GM11168 (cell line): ENCODE measurements at regions not wholly inside any gene's neighbourhood (a gene's known extent, or its start where the extent isn't known, plus 50 kb on each side); places are given as distances from the start of the nearest gene placed in this dataset.
"Not testable (repeated sequence)": the region's sequence is repeated elsewhere in the genome, so short reads cannot be mapped to it uniquely, and the experiment has no call there.

ENCODE experiments used
- in situ Hi-C: fragments of 300-500 bp; cut with MboI; formaldehyde crosslinking; loops from one replicate; pipeline ENCODE4 v1.12.0; 2022; ENCODE audit warnings: low sequenced_read_pairs; ENCODE audit not compliant: unreplicated experiment

DNA sequence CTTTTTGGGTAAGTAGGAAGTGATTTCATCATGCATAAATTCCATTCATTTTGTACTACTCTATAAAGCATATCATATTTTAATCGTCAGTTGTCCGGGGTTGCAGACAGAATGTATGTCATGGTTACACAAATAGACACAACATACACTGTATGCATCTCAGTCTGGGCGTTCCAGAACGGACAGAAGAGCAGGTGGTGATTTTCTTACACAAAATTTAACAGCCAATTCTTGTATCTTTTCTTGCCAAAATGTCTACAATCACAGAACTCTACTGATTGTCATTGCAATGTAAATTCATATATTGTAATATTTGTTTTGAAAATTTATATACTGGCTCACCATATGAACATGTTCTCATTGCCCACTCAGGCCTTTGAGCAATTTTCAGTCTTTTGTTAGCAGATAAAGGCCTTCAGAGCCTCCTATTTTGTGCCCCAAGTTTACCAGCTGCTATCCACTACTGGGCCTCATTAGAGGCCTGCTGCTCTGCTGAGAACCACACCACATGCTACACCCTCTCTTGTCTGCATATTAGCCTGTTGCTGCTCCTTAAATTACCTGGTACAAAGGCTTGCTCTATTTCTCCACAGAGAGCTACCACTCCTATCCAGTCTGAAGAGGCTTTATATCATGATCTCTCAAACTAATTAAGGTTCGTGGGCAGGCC, 61.5 kb downstream of the PRDM13 start:
- in situ Hi-C loops: no loop called here

DNA sequence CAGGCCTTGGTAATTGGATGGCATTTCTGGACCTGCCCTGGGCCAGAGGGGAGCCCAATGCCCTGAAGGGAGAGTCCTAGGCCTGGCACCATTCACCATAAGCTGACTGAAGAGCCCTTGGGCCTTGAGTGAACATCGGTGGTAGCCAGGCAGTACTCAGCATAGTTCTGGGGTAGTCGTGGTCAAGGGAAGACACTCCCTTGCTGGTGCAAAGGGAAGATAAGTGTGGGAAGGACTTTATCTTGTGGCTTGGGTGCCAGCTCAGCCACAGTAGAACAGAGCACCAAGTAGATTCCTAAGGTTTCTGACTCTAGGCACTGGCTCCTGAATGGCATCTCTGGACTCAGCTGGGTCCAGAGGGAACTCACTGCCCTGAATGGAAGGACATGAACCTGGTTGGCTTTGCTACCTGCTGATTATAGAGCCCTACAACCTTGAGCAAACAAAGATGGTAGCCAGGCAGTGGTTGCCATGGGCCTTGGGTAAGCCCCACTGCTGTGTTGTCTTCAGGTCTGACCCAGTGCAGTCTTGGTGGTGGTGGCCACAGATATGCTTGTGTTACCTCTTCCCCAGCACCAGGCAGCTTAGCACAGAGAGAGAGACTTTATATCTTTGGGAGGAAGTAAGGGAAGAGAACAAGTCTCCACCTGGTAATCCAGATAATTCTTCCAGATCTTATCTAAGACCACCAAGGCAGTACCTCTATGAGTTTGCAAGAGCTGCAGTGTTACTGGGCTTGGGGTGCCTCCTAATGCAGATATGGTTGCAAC, 83.5 kb downstream of the PRDM13 start:
- in situ Hi-C loops: no loop called here

DNA sequence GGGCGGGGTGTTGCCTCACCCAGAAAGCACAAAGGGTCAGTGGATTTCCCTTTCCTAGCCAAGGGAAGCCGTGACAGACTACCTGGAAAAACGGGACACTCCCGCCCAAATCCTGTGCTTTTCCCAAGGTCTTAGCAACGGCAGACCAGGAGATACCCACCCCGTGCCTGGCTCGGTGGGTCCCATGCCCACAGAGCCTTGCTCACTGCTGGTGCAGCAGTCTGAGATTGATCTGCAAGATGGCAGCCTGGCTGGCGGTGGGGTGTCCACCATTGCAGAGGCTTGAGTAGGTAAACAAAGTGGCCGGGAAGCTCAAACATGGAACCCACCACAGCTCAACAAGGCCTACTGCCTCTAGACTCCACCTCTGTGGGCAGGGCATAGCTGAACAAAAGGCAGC, 95.7 kb downstream of the PRDM13 start:
- in situ Hi-C loops: not testable (repeated sequence)

DNA sequence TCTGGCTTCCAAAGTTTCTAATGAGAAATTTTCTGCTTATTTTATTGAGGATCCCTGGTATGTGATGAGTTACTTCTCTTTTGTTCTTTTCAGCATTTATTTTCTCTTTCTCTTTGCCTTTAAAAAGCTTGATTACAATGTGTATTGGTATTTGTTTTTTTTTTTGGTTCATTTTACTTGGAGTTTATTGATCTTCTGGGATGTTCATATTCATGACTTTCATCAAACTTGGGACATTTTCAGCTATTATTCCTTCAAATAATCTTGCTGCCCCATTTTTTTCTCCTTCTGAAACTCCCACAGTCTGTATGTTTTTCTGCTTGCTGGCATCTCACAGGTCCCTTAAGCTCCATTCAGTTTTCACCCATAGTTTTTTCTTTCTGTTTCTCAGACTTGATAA, 102.4 kb downstream of the PRDM13 start:
- in situ Hi-C loops: no loop called here

DNA sequence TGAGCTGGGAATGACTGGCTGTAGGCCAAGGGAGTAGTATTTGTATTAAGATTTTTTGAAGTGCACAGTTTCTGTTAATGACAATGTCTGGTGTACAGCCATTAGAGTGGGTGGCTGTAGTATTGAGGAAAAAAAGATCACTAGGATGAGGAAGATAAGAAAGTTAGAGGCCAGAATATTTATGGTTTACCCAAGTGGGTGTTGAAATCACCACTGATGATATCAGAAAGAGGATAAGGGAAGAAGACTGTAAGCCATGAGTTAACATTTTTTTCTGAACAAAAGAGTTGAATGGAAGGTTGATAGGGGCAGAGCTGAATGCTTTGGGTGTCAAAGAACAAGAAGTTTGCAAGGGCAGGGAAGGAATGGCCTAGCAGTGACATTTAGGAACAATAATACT, 104.7 kb downstream of the PRDM13 start:
- in situ Hi-C loops: no loop called here

DNA sequence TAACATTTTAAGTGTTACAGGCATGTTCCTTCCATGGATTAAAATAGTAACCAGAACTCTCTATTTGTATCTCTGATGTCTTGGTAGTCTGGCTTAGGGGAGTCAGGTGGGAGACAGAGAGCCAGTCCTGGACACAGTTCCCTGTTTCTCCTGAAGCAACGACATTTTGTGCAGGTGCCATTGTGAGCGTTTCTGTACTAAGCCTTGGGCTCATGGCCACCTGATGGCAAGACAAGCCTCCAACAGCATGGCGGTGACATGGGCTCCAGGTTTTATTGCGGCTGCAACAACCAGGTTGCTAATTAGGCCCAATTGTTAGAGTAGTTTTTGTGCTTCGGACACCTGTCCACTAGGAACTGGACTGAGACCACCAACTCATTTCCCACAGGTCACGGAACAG, 105.3 kb downstream of the PRDM13 start:
- in situ Hi-C loops: no loop called here

DNA sequence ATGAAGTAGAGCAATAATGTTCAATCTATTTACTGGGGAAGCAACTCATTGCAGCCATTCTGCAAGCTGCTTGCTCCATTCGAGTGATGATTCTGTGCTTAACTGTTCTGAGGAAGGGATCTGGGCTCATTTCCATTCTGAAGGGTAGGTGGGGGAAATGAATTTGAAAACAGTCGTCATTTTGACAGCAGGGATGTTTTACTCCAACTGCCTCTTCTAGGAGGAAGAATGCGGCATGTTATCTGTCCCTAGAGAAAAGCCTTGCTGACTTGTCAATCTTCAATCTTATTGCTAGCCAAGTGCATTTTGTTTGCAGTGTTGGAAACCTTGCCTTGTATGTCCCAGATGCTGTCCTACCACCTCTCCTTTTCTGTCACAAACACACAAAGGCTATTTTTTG, 105.9 kb downstream of the PRDM13 start:
- in situ Hi-C loops: no loop called here

DNA sequence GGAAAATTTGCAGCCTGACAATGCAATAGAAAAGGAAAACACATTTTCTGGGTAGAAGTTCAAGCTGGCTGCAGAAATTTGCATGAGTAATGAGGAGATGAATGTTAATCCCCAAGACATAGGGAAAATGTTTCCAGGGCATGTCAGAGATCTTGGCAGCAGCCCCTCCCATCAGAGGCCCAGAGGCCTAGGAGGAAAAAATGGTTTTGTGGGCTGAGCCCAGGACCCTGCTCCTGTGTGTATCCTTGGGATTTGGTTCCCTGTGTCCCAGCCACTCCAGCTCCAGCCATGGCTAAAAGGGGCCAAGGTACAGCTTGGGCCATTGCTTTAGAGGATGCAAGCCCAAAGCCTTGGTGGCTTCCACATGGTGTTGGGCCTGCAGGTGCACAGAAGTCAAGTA, 115.4 kb downstream of the PRDM13 start:
- in situ Hi-C loops: not testable (repeated sequence)

DNA sequence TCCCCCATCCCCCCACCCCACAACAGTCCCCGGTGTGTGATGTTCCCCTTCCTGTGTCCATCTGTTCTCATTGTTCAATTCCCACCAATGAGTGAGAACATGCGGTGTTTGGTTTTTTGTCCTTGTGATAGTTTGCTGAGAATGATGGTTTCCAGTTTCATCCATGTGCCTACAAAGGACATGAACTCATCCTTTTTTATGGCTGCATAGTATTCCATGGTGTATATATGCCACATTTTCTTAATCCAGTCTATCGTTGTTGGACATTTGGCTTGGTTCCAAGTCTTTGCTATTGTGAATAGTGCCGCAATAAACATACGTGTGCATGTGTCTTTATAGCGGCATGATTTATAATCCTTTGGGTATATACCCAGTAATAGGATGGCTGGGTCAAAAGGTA, 123.6 kb downstream of the PRDM13 start:
- in situ Hi-C loops: loop anchor here (10.0 to 25.0 kb wide), 2 partner anchors 135 to 268 kb away; no protein-coding TSS in a partner anchor

DNA sequence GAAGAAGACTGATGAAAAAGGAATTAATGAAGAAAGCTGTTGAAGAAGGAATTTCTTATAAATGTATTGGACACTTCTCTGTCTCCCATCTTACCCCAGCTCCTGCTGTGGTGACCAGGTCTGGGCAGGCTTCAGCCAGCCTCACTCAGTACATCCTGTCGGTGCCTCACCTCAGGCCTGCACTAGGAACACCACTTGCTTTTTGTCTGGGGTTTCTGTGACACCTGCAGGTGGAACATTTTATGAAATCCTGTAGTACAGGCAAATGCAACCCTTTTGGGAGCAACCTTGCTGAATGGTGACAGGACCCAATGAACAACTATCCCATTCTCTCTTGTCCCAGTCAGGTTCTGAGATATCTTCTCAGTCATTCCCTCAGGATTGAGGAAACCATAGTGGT, 129.7 kb downstream of the PRDM13 start:
- in situ Hi-C loops: loop anchor here (10.0 to 25.0 kb wide), 2 partner anchors 142 to 274 kb away; no protein-coding TSS in a partner anchor

DNA sequence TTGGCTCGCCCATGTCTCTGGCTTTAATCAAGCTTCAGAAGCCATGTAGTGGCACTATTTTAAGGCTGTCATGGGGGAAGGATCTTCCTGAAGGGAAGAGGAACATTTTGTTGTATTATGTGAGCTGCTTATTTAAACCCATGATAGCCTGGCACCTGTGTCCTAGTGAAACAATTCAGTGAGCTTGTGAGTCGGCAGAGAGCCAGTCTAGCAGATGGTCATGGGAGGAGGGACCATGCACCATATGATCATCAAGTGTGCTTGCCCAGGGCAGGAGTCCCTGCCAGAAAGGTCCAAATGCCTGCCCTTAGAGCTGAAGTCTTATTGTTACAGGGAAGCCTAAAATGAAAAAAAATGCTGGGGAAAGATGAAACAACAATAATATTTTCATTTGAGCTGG, 132.9 kb downstream of the PRDM13 start:
- in situ Hi-C loops: loop anchor here (10.0 to 25.0 kb wide), 2 partner anchors 145 to 277 kb away; no protein-coding TSS in a partner anchor

DNA sequence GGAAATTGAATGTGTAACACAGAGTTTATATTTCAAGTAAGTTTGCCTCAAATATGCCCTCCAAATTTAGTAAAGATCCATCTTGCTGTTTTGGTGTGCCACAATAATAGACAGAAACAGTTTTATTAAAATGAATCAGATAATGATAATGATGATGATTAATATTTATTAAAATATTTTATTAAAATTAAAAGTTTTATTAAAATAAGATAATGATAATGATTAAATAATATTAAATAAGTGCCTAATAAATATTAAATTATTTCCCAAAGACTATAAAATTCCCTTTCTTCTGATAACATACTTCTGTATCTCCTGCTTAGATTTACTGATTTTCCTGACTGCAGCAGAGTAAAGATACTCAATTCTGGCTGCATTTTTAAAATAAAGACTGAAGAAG, 134.5 kb downstream of the PRDM13 start:
- in situ Hi-C loops: loop anchor here (25.0 kb wide), 1 partner anchor 279 kb away; no protein-coding TSS in a partner anchor

DNA sequence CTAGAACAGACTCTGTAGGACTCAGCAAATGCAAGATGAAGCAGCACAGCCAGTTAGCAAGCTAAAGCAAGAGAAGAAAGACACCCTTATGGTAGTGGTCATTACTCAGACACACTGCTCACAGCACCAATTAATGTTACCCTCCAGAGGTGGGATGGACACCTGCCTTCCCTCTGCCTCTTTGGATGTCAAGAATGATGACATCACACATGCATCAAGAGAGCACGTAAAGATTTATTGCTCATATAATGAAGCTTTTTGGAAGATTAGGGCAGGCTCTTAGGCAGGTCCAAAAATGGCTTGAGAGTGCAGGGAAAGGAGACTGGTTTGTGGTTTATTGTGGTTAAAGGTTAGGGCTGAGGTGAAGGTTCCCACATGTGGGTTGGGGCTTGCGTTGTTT, 137.0 kb downstream of the PRDM13 start:
- in situ Hi-C loops: loop anchor here (25.0 kb wide), 1 partner anchor 281 kb away; no protein-coding TSS in a partner anchor

DNA sequence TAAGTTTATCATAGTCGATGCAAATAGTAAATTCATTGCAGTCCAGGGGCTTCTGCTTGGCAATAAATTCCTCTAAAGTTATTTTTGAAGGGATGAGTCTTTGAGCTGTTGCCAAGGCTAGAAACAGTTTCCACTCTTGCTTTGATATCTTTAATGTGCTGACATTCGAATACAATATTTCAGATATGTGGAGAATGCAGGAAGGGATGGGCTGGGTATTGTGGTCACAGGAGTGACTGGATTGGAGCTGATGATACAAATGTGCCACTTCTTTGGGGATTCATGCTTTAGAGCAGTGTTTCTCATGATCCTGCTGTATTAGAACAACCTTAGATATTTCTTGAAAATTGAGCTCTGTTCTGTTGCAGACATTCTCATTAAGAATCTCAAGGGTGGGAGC, 139.0 kb downstream of the PRDM13 start:
- in situ Hi-C loops: loop anchor here (25.0 kb wide), 1 partner anchor 283 kb away; no protein-coding TSS in a partner anchor

DNA sequence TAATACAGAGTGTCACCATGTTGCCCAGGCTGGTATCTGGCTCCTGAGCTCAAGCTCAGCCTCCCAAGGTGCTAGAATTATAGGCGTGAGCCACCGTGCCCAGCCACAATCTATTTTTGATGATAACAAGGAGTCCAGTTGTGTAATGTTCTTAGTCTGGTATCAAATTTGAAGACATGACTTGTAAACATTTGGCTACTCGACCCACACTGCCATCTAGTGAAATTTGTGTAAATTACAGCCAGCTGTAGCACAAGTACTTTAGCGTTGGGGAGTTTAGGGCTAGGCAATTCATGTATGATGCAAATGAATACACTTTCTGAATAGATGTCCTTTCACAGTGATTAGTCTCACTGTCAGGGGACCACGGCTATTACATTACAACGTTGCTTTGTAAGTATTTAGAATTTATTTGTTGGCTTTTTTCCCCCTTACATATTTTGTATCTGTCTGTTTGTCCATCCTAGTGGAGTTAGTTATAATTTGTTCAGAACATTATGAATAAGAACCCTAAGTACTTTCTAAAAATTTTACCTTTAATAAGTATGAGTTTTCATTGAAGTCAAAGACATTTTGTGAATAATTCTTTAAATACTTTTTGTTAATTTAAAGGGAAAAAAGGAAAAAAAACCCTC, 139.7 kb downstream of the PRDM13 start:
- in situ Hi-C loops: loop anchor here (25.0 kb wide), 1 partner anchor 284 kb away; no protein-coding TSS in a partner anchor

DNA sequence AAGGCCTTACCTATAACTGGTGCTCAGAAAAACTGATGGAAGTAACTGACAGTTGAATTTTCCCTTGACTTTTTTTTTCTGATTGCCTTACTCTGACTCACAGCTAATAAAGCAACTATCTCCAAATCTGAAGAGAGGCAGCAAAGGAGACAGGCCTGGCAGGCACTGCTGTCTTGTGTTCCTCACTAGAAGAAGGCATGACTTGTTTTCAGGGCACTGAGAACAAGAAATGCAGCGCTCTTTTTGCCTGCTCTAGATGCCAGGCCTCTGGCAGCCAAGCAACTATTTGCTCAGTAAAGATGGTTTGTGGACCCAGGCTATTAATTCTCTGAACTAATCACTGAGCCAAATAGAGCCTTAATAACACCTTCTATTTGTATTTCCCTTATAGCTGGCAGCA, 155.1 kb downstream of the PRDM13 start:
- in situ Hi-C loops: no loop called here

DNA sequence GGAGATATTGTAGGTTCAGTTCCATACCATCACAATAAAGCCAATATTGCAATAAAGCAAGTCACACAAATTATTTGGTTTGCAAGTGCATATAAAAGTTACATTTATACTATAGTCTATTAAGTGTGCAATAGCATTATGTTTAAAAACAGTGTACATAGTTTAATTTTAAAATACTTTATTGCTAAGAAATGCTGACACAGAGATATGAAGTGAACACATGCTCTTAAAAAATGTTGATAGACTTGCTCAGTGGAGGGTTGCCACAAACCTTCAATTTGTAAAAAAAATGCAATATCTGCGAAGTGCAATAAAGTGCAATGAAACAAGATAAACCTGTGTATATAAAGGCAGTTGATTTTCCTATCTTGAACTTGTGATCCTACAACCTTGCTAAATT, 161.5 kb downstream of the PRDM13 start:
- in situ Hi-C loops: no loop called here

DNA sequence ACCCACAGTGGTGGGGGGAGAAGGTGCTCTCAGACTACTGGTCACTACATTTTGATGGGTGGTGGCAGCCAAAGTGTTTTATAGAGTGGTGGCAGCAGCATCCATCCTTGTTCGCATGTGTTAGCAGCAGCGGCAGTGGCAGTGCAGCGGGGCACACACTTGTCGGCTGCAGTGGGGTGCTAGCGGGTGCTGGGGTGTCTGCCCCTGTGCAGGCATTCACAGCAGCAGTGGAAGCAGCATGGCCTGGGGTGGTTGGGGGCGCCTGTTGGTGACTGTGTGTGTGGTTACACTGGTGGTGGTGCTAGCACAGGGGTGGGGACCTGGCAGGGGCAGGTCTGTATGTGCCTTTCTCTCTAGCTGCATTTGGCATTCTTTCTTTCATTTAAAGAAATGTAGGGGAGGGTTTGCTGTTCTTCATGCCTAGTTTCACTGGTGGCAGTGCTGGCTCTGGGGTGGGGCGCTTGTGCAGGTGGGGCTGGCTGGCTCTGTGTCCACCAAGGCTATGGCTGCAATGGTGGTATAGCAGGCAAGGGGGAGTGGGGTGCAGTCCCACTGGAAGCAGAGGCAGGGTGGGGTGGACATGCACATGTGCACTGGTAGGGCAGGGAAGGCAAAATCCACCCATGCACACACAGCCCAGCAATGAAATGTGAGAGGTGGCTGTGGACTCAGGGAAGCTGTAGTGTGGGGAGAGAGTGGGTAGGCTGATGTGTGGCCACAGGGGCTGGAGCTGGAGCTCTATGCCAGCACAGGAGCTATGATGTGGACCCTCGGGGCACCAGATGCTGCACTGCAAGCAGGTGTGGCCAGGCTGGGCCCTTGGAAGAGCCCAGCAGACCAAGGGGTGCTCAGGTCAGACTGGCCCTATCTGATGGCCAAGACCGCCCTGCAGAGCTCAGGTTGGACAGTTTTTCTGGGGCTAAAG, 173.3 kb downstream of the PRDM13 start:
- in situ Hi-C loops: no loop called here

DNA sequence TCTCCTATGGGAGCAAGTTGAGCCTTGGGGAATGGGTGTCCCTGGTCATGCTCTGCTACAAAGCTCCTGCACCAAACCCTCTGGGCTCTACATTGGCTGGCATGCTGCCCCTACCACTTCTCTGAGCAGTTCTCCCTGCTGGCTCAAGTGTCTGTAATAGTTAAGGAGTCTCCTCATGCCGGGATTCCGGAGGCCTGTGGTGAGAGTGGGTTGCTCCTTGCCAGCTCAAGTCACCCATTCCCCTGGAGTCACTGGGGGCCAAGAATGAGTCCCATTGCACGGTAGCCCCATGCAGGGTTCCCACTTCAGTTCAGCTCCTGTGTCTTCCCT, 173.9 kb downstream of the PRDM13 start:
- in situ Hi-C loops: no loop called here

DNA sequence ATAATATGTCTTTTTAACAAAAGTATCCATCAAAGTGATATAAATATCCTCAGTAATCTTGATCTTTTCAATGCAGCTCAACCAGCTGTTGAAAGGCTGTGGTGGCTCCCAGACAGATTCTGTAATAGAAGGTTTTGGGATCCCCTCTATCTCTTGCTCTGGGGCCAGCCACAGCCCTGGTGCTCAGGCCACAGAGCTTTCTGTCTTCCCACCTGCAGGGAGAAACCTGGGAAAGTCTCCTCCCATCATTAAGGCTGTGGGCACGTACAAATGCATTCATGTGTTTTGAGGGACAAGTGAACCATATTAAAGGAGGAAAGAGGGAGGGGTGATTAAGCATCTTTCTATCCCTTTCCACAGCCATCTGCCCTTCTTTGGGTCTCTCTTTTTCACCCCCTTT, 183.1 kb downstream of the PRDM13 start:
- in situ Hi-C loops: no loop called here
